Activated naive CD8-positive, alpha-beta T cell treated with anti-CD3 and anti-CD28 coated beads, Interleukin-2, amount 50 U/mL, for 24 hours (primary cell): ENCODE measurements at regions not wholly inside any gene's neighbourhood (a gene's known extent, or its start where the extent isn't known, plus 50 kb on each side); places are given as distances from the start of the nearest gene placed in this dataset.
"Not testable (repeated sequence)": the region's sequence is repeated elsewhere in the genome, so short reads cannot be mapped to it uniquely, and the experiment has no call there.

Experiments used
- ATAC-seq: fragments of 150-1000 bp; cut with Tn5 transposase; one replicate; pipeline ENCODE4 v1.10.0; 2021
- DNase-seq: peaks from one replicate; pipeline ENCODE4 v3.0.0; 2021
- H3K27ac Mint-ChIP-seq: one replicate; pipeline ENCODE4 v1.8.0; 2021; ENCODE audit warnings: mild to moderate bottlenecking, mixed read lengths
- H3K27me3 Mint-ChIP-seq: one replicate; pipeline ENCODE4 v1.8.0; 2021; ENCODE audit warnings: mixed read lengths
- H3K36me3 Mint-ChIP-seq: one replicate; pipeline ENCODE4 v1.8.0; 2021; ENCODE audit warnings: low read depth, mixed read lengths
- H3K4me1 Mint-ChIP-seq: one replicate; pipeline ENCODE4 v1.8.0; 2021; ENCODE audit warnings: mixed read lengths
- H3K4me3 Mint-ChIP-seq: one replicate; pipeline ENCODE4 v1.8.0; 2021; ENCODE audit warnings: mild to moderate bottlenecking, moderate library complexity, mixed read lengths
- H3K9me3 Mint-ChIP-seq: one replicate; pipeline ENCODE4 v1.8.0; 2021; ENCODE audit warnings: mixed read lengths

DNA sequence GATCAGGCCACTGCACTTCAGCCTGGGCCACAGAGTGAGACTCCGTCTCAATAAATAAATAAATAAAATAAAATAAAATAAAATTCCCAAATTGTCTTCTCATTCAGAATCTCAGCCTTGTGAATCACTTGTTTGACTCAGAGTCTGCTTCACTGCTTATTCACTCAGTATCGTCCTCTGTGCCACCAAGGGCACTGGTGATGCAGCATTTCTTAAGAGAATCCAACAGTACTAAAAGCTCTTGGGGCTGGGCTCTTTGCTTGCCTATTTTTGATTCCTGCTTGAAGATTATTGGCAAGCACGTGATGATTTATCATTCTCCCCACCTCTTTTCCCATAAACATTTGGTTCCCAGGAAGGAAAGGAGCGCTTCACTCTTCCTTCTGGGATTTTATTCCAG, 54.8 kb upstream of the HMGB1 start:
- Mint-ChIP-seq H3K4me1 (peaks cover 5% of the 10 kb centered on the region), H3K27me3 (no peaks in the 10 kb centered on the region), H3K4me3 (no peak overlapping the region), H3K27ac (no peak overlapping the region), H3K9me3 (no peaks in the 10 kb centered on the region), H3K36me3 (no peaks in the 10 kb centered on the region)
- DNase-seq, result no peak
- no peak for ATAC-seq

DNA sequence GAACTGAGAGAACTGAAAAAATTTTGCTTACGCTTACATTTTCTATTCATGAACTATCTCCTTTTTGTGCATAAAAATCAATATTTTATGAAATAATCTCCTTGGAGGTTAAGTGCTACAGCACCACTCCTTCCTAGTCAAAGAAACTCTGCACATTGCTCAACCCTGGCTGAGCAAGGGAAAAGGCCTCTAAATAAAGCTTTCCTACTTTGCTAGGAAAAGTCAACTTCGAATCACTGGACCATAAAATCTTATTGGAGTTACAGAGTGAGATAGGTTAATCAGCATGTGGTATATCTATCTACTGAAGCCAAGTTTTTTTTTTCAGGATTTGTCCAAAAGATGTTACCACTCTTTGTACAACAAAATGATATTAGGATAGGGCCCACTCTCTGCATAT, 57.5 kb upstream of the HMGB1 start:
- DNase-seq (no peak), ATAC-seq (no peak)
- Mint-ChIP-seq H3K4me3 (no peak overlapping the region), H3K9me3 (no peaks in the 10 kb centered on the region), H3K4me1 (peaks cover 5% of the 10 kb centered on the region), H3K27ac (no peak overlapping the region), H3K27me3 (no peaks in the 10 kb centered on the region), H3K36me3 (no peaks in the 10 kb centered on the region)

DNA sequence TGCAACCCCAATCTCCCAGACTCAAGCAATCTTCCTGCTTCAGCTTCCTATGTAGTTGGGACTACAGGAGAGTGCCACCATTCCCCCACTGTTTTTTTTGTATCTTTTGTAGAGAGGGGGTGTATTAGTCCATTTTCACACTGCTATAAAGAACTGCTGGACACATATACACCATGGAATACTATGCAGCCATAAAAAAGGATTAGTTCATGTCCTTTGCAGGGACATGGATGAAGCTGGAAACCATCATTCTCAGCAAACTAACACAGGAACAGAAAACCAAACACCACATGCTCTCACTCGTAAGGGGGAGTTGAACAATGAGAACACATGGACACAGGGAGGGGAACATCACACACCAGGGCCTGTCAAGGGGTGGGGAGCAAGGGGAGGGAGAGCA, 58.1 kb upstream of the HMGB1 start:
- DNase-seq, H3K27ac Mint-ChIP-seq, H3K4me3 Mint-ChIP-seq, ATAC-seq, H3K36me3 Mint-ChIP-seq, H3K27me3 Mint-ChIP-seq, H3K4me1 Mint-ChIP-seq, H3K9me3 Mint-ChIP-seq: not testable (repeated sequence)

DNA sequence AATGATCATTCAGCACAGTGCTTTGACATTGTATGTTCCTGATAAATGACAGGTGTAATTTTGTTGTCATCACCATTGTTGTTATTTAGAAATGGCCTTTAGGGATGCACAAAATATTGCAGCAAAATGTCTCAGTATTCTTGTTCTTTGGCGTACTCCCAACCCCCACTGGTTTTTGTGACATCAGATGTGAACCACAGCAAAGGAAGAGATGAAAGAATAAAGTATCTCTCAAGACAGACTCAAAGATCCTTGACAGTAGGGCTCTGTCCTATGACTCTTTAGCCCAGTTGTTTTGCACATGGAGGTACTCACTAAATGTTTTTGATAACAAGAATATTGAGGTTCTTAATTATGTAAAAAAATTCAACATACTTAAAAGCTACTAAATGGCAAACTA, 59.5 kb upstream of the HMGB1 start:
- H3K27ac Mint-ChIP-seq, H3K4me1 Mint-ChIP-seq, H3K27me3 Mint-ChIP-seq, H3K36me3 Mint-ChIP-seq, DNase-seq, H3K4me3 Mint-ChIP-seq, H3K9me3 Mint-ChIP-seq, ATAC-seq: not testable (repeated sequence)

DNA sequence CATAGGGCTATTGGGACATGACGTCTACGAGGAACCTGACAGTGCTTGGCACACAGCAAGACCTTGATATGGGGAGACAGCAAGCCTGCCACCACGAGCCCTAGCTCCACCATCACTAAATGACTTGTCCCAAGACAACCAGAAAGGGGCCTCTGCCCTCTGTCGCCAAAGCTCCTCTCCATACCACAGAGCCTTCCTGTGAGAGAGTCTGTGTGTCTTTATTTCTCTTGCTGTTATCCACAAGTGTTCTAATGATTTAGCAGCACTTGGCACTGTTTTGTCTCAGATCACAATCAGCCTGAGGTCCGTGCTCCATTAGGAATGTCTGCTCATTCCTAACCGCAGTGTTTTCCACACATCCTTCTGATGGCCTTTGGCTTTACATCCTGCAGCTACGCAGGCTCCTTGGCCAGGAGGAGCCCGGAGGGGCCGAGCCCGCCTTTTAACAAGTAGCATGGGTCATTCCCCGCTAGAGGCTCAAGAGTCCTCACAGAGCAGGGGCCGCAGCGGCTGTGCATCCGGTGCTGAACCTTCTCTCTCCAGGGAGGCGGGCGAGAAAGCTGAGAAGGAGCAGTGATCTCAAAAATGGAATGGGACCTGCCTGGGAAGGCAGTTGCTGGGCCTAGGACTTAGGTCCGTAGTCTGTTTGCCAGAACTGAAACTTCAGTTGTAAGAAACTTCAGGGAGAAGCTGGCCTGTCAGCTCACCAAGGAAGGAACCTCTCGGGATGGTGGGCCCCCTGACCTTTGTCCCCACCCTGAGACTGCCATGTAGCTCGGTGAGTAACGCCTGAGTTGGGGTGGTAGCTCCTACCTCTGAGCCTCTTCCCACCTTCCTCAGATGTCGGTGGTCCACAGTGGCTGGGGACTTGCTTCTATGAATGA, 61.1 kb upstream of the HMGB1 start:
- no peaks in the 10 kb centered on the region for H3K27me3 Mint-ChIP-seq
- no peak overlapping the region for H3K27ac Mint-ChIP-seq
- H3K4me1 Mint-ChIP-seq, result peaks cover 5% of the 10 kb centered on the region
- DNase-seq (no peak), ATAC-seq (no peak)
- H3K4me3 Mint-ChIP-seq, result no peak overlapping the region
- H3K36me3 Mint-ChIP-seq, result no peaks in the 10 kb centered on the region
- no peaks in the 10 kb centered on the region for H3K9me3 Mint-ChIP-seq

DNA sequence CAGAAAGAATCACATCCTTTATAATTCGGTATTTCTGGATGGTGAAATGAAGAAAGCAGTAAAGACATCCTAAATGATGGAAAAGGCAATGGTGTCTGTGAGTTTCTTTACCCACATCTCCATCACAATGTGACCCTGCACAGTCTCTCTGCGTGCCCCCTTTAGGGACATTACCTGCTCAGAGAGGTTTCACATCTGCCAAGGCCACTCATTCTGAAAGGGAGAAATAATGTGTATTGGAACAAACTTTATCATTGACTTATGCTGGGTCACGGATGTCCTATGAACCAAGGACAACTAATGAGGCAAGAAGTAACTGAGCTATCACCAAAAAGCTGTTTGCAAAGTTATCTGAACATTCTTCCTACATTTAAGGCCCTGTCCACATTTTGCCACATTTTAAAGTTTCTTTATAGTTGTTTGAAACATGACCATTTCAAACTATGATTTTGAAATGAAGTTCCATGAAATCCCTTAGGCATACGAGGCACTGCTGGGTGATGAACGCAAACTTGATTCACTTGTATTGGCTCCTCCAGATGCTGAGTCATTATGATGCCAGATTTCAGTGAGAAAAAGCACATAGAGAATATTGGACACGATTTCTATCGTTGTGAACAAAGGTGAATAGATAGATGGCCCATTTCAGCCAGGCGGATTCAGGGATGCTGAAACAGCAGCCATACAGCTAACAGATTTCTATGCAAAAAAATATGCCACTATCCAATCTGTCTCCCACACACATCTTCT, 63.5 kb upstream of the HMGB1 start:
- DNase-seq (no peak), ATAC-seq (peak; percentile 36)
- H3K27ac Mint-ChIP-seq, result no peak overlapping the region
- peaks cover 5% of the 10 kb centered on the region for H3K4me1 Mint-ChIP-seq
- H3K4me3 Mint-ChIP-seq, result no peak overlapping the region
- H3K9me3 Mint-ChIP-seq, result no peaks in the 10 kb centered on the region
- no peaks in the 10 kb centered on the region for H3K36me3 Mint-ChIP-seq
- H3K27me3 Mint-ChIP-seq, result no peaks in the 10 kb centered on the region

DNA sequence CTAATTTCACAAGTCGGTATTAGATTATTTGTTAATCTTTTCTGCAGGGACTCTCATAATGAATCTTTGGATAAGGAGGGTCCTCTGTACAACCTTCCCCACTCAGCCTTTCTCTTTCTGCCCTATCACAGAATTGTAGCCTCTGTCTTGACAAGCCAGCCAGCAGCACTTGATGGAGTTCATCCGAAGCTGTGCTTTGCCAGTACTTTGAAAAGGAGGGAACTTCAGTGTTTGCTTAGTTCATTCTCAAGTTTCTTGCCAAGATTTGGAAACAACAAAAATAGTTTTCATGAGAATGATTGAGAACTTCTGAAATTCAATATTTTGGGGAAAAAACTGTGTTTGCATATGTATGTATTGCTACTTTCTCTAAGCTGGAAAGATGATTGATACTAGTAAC, 69.3 kb upstream of the HMGB1 start:
- Mint-ChIP-seq H3K9me3 (no peaks in the 10 kb centered on the region), H3K27ac (no peak overlapping the region), H3K36me3 (no peaks in the 10 kb centered on the region), H3K4me1 (no peaks in the 10 kb centered on the region), H3K27me3 (no peaks in the 10 kb centered on the region), H3K4me3 (no peak overlapping the region)
- DNase-seq (no peak), ATAC-seq (no peak)

DNA sequence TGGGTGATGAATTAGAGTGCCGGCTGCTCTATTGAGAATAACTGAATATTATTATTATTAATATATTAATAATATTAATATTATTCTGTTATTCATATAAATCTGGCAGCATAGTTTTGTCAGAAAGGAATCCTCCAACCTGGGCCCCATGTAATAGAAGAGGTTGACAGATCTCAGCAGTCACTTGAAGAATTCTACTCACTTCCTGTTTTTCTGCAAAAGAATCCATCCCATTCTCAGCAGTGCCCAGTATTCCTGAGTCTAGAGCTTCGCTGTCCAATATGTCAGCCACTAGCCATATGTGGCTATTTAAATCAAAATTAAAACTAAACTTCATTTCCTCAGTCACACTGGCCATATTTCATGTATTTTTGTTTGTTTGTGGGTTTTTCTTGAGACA, 72.4 kb upstream of the USPL1 start:
- H3K4me3 Mint-ChIP-seq, result no peak overlapping the region
- DNase-seq, result no peak
- H3K36me3 Mint-ChIP-seq, result no peaks in the 10 kb centered on the region
- no peak overlapping the region for H3K27ac Mint-ChIP-seq
- no peaks in the 10 kb centered on the region for H3K4me1 Mint-ChIP-seq
- H3K9me3 Mint-ChIP-seq, result no peaks in the 10 kb centered on the region
- H3K27me3 Mint-ChIP-seq, result peaks cover 5% of the 10 kb centered on the region
- no peak for ATAC-seq

DNA sequence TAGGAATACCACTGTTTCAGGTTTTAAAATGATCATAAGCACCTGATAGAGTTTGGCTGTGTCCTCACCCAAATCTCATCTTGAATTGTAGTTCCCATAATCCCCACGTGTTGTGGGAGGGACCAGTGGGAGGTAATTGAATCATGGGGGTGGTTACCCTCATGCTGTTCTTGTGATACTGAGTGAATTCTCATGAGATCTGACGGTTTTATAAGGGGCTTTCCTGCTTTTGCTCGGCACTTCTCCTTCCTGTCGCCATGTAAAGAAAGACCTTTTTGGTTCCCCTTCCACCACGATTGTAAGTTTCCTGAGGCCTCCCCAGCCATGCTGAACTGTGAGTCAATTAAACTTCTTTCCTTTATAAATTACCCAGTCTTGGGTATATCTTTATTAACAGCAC, 69.7 kb upstream of the USPL1 start:
- H3K27me3 Mint-ChIP-seq, H3K4me3 Mint-ChIP-seq, ATAC-seq, DNase-seq, H3K4me1 Mint-ChIP-seq, H3K36me3 Mint-ChIP-seq, H3K27ac Mint-ChIP-seq, H3K9me3 Mint-ChIP-seq: not testable (repeated sequence)

DNA sequence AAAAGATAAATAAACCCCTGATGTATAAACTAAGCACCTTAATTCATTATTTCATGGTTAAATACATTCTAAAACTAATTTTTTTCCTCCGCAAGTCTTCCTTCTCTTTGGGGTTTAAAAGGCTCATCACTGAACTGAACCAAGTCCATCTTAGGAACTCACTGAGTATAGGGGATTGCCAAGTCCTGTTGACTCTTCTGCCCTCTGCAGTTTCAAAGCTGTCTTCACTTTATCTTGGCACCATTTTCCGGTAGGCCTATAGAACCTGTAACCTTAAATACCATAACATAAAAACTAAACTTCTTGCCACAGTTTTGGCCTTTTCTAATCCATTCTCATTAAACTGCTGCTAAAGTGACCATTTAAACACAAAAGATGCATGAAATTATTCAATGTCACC, 66.5 kb upstream of the USPL1 start:
- no peak overlapping the region for H3K4me3 Mint-ChIP-seq

DNA sequence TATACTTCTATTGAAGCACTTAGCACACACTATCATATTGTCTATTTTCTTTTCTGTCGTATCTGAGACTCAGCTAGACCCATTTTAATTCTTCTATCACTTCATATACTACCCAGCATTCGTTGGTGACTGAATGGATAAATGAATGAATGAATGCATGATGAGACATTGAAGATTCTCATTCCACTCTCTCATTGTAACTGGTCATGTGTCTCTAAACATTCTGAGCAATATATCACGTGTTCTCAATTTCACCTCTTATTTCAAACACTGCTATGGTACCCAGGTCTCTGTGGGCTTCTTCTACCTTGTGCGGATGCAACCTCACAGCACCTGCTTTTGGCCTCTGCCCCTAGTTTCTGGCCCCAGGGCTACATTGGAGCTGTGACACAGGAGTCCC, 65.2 kb upstream of the USPL1 start:
- Mint-ChIP-seq H3K9me3 (no peaks in the 10 kb centered on the region), H3K4me3 (no peak overlapping the region), H3K27ac (no peak overlapping the region)

More for the DNA sequence above, 66.5 kb upstream of the USPL1 start:
- DNase-seq, result no peak
- Mint-ChIP-seq H3K9me3 (no peaks in the 10 kb centered on the region), H3K36me3 (no peaks in the 10 kb centered on the region), H3K27ac (no peak overlapping the region), H3K4me1 (no peaks in the 10 kb centered on the region), H3K27me3 (no peaks in the 10 kb centered on the region)
- ATAC-seq, result peak; percentile 73

DNA sequence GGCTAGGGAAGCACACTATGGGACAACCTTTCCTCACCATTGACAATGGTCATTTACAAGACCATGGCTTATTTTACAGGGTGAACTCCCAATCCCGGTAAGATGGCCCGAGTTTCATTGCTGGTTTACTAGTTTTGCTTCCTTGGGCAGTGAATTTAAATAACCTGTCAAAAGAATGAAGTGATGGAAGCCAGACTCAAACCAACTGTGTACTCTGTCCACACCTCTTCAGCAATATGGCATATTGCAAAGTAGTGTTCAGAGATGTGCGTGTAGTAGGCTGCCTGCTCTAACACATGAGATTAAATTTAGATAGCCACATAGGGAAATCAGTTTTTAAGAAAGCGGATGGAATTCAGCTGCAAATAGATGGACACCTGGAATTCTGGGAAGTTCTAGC, 58.4 kb upstream of the USPL1 start:
- Mint-ChIP-seq H3K27me3 (peaks cover 3% of the 10 kb centered on the region), H3K27ac (no peak overlapping the region), H3K36me3 (no peaks in the 10 kb centered on the region), H3K9me3 (no peaks in the 10 kb centered on the region), H3K4me1 (no peaks in the 10 kb centered on the region), H3K4me3 (no peak overlapping the region)
- DNase-seq (no peak), ATAC-seq (no peak)

More for the DNA sequence above, 65.2 kb upstream of the USPL1 start:
- no peaks in the 10 kb centered on the region for H3K36me3 Mint-ChIP-seq
- DNase-seq (no peak), ATAC-seq (no peak)
- no peaks in the 10 kb centered on the region for H3K27me3 Mint-ChIP-seq
- H3K4me1 Mint-ChIP-seq, result no peaks in the 10 kb centered on the region

DNA sequence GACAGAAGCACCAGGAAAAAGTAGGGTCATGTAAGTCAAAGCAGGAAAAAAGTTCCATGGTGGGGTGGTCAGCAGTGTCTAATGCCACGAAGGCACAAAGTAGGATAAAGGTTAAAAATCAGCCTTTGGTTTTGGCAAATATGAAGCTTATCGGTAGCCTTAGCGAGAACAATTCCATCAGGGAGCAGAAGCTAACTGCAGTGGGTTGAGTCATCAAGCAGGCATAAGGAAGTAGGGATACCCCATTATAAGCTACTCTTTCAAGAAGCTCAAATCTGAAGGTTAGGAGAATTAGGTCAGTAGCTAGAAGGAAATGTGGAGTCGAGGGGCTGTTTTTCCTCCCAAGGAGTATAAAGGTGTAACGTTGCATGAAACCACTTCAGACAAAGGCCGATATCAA, 57.5 kb upstream of the USPL1 start:
- no peaks in the 10 kb centered on the region for H3K9me3 Mint-ChIP-seq
- no peak for ATAC-seq
- peaks cover 3% of the 10 kb centered on the region for H3K27me3 Mint-ChIP-seq
- H3K27ac Mint-ChIP-seq, result no peak overlapping the region
- DNase-seq, result no peak
- no peaks in the 10 kb centered on the region for H3K36me3 Mint-ChIP-seq
- no peaks in the 10 kb centered on the region for H3K4me1 Mint-ChIP-seq
- H3K4me3 Mint-ChIP-seq, result no peak overlapping the region

DNA sequence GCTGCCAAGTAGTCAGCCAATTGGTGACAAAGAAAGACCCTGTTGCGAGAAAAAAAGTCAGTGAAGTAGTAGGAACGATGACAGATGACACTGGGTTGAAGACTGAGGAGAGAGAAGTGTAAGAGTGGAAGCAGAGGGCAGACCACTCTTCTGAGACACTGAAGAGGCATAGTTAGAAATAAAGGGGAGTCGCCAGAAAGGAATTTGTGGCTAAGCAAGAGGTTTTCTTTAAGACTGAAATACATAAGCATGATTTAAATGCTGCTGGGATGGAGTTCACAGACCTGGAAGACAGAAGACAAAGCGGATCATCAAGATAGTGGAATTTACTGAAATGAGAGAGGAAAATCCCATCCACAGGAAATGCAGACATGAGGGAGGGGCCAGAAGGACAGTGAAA, 56.2 kb upstream of the USPL1 start:
- no peak overlapping the region for H3K4me3 Mint-ChIP-seq

DNA sequence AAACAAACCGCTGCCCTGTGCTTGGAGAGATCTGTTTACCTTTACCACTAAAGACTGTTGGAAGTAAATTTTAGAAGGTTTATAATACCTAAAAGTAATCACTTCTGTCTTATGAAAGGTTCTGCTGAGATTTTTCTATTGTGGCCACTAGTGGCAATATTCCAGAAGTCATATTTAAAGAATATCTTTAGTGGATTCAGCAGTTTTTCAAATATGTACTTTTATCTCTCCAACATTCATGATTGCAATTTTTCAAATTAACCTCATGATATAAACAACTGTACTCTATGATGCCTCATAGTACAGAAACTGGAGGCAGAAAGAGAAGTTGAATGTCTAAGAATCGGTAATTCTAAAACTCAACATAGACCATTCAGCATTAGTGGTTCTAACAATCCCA, 53.2 kb upstream of the USPL1 start:
- Mint-ChIP-seq H3K36me3 (no peaks in the 10 kb centered on the region), H3K27ac (no peak overlapping the region), H3K4me1 (peaks cover 6% of the 10 kb centered on the region), H3K4me3 (no peak overlapping the region), H3K27me3 (peaks cover 3% of the 10 kb centered on the region), H3K9me3 (no peaks in the 10 kb centered on the region)
- no peak for DNase-seq
- no peak for ATAC-seq

More for the DNA sequence above, 56.2 kb upstream of the USPL1 start:
- Mint-ChIP-seq H3K9me3 (no peaks in the 10 kb centered on the region), H3K36me3 (no peaks in the 10 kb centered on the region), H3K27me3 (peaks cover 3% of the 10 kb centered on the region), H3K4me1 (peaks cover 3% of the 10 kb centered on the region), H3K27ac (no peak overlapping the region)
- no peak for DNase-seq
- ATAC-seq, result no peak
